ENCODE measurements at regions not wholly inside any gene's neighbourhood (a gene's known extent, or its start where the extent isn't known, plus 50 kb on each side); places are given as distances from the start of the nearest gene placed in this dataset.

- TF ChIP-seq TARDBP (IDR thresholded peaks at IDR 0.05): no peak
- TF ChIP-seq SUZ12 (IDR thresholded peaks at IDR 0.05): no peak
- no peak for TF ChIP-seq ARNT (IDR thresholded peaks at IDR 0.05)
- TF ChIP-seq NFRKB (IDR thresholded peaks at IDR 0.05): no peak
Measured at GRCh38 chr9:549455-549997, 292.0 kb upstream of the DMRT1 start.

All from HEK293T (cell line).